ENCODE measurements at regions not wholly inside any gene's neighbourhood (a gene's known extent, or its start where the extent isn't known, plus 50 kb on each side); places are given as distances from the start of the nearest gene placed in this dataset.

- TF ChIP-seq POLR2A (IDR thresholded peaks at IDR 0.05) (no peak), POLR2AphosphoS5 (IDR thresholded peaks at IDR 0.05) (no peak)
- TF ChIP-seq, protein P1, sequence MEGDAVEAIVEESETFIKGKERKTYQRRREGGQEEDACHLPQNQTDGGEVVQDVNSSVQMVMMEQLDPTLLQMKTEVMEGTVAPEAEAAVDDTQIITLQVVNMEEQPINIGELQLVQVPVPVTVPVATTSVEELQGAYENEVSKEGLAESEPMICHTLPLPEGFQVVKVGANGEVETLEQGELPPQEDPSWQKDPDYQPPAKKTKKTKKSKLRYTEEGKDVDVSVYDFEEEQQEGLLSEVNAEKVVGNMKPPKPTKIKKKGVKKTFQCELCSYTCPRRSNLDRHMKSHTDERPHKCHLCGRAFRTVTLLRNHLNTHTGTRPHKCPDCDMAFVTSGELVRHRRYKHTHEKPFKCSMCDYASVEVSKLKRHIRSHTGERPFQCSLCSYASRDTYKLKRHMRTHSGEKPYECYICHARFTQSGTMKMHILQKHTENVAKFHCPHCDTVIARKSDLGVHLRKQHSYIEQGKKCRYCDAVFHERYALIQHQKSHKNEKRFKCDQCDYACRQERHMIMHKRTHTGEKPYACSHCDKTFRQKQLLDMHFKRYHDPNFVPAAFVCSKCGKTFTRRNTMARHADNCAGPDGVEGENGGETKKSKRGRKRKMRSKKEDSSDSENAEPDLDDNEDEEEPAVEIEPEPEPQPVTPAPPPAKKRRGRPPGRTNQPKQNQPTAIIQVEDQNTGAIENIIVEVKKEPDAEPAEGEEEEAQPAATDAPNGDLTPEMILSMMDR (IDR thresholded peaks at IDR 0.05 in 8 of 11, conservative IDR thresholded peaks at IDR 0.05 in 3 of 11): no peak
- Histone ChIP-seq H3K9me3 (peaks cover 0 to 7% (median 0%) of the 10 kb centered on the region in 8 donors), H3K4me3 (no peak overlapping the region), H3K4me1 (no peaks in the 10 kb centered on the region), H3K36me3 (no peaks in the 10 kb centered on the region), H3K27me3 (replicated peaks in 1 of 7) (peaks cover 0 to 38% (median 0%) of the 10 kb centered on the region in 7 donors), H3K27ac (no peak overlapping the region)
- intact Hi-C loops (cut with DNase I; ENCODE audit: low total_unique reads): no loop called here
- peak; percentile 47 for DNase-seq
- 60 to 75% (median 66%) methylated on average over 8 of the region's 8 CpGs for WGBS, 5 donors
Observed at GRCh38 chr1:29457496-29458368, 221.4 kb downstream of the PTPRU start.

GRCh38 chr1:29456685-29457435 lies 220.5 kb downstream of the PTPRU start:
- WGBS, 5 donors: 57 to 91% (median 81%) methylated on average over 4 of the region's 4 CpGs

DNA sequence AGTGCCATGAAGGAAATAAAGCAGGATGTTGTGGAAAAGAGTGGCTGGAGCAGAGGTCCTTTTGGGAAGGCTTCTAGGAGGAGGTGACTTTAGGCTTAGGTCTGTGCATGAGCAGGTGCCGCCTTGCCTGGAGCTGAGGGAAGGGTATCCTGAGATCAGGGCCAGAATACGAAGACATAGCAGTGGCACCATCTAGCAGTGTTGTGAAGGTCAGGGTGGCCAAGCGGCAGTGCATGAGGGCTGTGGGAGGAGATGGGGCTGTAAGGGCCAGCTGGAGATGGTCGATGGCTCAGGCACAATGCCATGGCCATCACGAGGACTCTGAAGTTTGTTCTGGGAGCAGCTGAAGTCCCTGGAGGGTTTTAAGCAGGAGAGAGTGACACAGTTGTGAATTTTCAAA lies 219.5 kb downstream of the PTPRU start:
- 65 to 71% (median 71%) methylated on average over 5 of the region's 5 CpGs for WGBS, 5 donors

More at GRCh38 chr1:29456685-29457435, 220.5 kb downstream of the PTPRU start:
- DNase-seq: no peak
- Histone ChIP-seq H3K27me3 (replicated peaks in 1 of 7) (peaks cover 0 to 32% (median 0%) of the 10 kb centered on the region in 7 donors), H3K4me1 (no peaks in the 10 kb centered on the region), H3K4me3 (no peak overlapping the region), H3K9me3 (peaks cover 0 to 7% (median 0%) of the 10 kb centered on the region in 8 donors), H3K36me3 (no peaks in the 10 kb centered on the region), H3K27ac (no peak overlapping the region)
- intact Hi-C loops (cut with DNase I; ENCODE audit: low total_unique reads): no loop called here
- TF ChIP-seq POLR2A (IDR thresholded peaks at IDR 0.05): no peak
- TF ChIP-seq, protein P1 (IDR thresholded peaks at IDR 0.05 in 8 of 11, conservative IDR thresholded peaks at IDR 0.05 in 3 of 11): no peak
- no peak for TF ChIP-seq POLR2AphosphoS5 (IDR thresholded peaks at IDR 0.05)

More for the DNA sequence above, 219.5 kb downstream of the PTPRU start:
- TF ChIP-seq, protein P1 (IDR thresholded peaks at IDR 0.05 in 8 of 11, conservative IDR thresholded peaks at IDR 0.05 in 3 of 11): no peak
- TF ChIP-seq POLR2AphosphoS5 (IDR thresholded peaks at IDR 0.05) (no peak), POLR2A (IDR thresholded peaks at IDR 0.05) (no peak)
- H3K4me1 ChIP-seq: no peaks in the 10 kb centered on the region
- H3K9me3 ChIP-seq: peaks cover 0 to 7% (median 0%) of the 10 kb centered on the region in 8 donors
- no peaks in the 10 kb centered on the region for H3K36me3 ChIP-seq
- no peak overlapping the region for H3K4me3 ChIP-seq
- DNase-seq: peak; percentile 45
- peaks cover 0 to 32% (median 0%) of the 10 kb centered on the region in 7 donors for H3K27me3 ChIP-seq (replicated peaks in 1 of 7)
- no peak overlapping the region for H3K27ac ChIP-seq
- intact Hi-C loops (cut with DNase I; ENCODE audit: low total_unique reads): no loop called here

Data from spleen (tissue), 11 donors.